H1 (cell line): ENCODE measurements at regions not wholly inside any gene's neighbourhood (a gene's known extent, or its start where the extent isn't known, plus 50 kb on each side); places are given as distances from the start of the nearest gene placed in this dataset.

Experiments
- PHF8 ChIP-seq: fragments of 200-600 bp; sonication (generic); conservative IDR thresholded peaks from 2 replicates; pipeline ENCODE4 v1.7.1; 2012; ENCODE audit warnings: low read depth, mild to moderate bottlenecking, inconsistent platforms, low read length, moderate library complexity
- TCF12 ChIP-seq: IDR thresholded peaks from 2 replicates; pipeline ENCODE4 v1.6.1; 2011; ENCODE audit warnings: low read depth, mild to moderate bottlenecking, low read length

GRCh38 chr1:244284641-244285156 lies 167.0 kb downstream of the ADSS2 start (continued):
- TF ChIP-seq PHF8 (no peak), TCF12 (no peak)
